GM18511 (cell line): ENCODE measurements at regions not wholly inside any gene's neighbourhood (a gene's known extent, or its start where the extent isn't known, plus 50 kb on each side); places are given as distances from the start of the nearest gene placed in this dataset.
"Not testable (repeated sequence)": the region's sequence is repeated elsewhere in the genome, so short reads cannot be mapped to it uniquely, and the experiment has no call there.

ENCODE experiments used
- ATAC-seq: cut with Tn5 transposase; IDR thresholded peaks from one replicate; pipeline ENCODE4 v1.9.1; 2021; ENCODE audit warnings: mild to moderate bottlenecking, moderate library complexity; ENCODE audit not compliant: unreplicated experiment

- ATAC-seq, result no peak
These were observed 104.7 kb upstream of the TRIM2 start for GRCh38 chr4:153099391-153100140.

- ATAC-seq, result not testable (repeated sequence)
These were observed 97.5 kb upstream of the TRIM2 start for GRCh38 chr4:153106736-153107135.

- no peak for ATAC-seq
These were observed 97.0 kb upstream of the TRIM2 start for GRCh38 chr4:153107246-153107645.

- no peak for ATAC-seq
These were observed 94.9 kb upstream of the TRIM2 start for GRCh38 chr4:153109296-153109849.

- no peak for ATAC-seq
These were observed 93.5 kb upstream of the TRIM2 start for GRCh38 chr4:153110739-153111138.

- no peak for ATAC-seq
These were observed 92.7 kb upstream of the TRIM2 start for GRCh38 chr4:153111426-153112040.

- ATAC-seq, result no peak
These were observed 92.2 kb upstream of the TRIM2 start for GRCh38 chr4:153112041-153112441.

GRCh38 chr4:153113061-153113837 lies 91.0 kb upstream of the TRIM2 start:
- ATAC-seq, result no peak

GRCh38 chr4:153113838-153114105 lies 90.5 kb upstream of the TRIM2 start:
- ATAC-seq, result no peak

GRCh38 chr4:153114771-153115321 lies 89.4 kb upstream of the TRIM2 start:
- ATAC-seq, result no peak

- peak; percentile 90 for ATAC-seq
These were observed 88.6 kb upstream of the TRIM2 start for GRCh38 chr4:153115322-153116290.

GRCh38 chr4:153116291-153116680 lies 88.0 kb upstream of the TRIM2 start:
- no peak for ATAC-seq

GRCh38 chr4:153116801-153117200 lies 87.4 kb upstream of the TRIM2 start:
- ATAC-seq, result no peak

- no peak for ATAC-seq
These were observed 86.7 kb upstream of the TRIM2 start for GRCh38 chr4:153117554-153117953.

- no peak for ATAC-seq
These were observed 84.6 kb upstream of the TRIM2 start for GRCh38 chr4:153119626-153120025.

GRCh38 chr4:153120235-153120634 lies 84.0 kb upstream of the TRIM2 start:
- ATAC-seq, result no peak

- no peak for ATAC-seq
These were observed 81.4 kb upstream of the TRIM2 start for GRCh38 chr4:153122855-153123254.

- ATAC-seq, result no peak
These were observed 78.1 kb upstream of the TRIM2 start for GRCh38 chr4:153126137-153126536.

GRCh38 chr4:153127760-153128494 lies 76.3 kb upstream of the TRIM2 start:
- ATAC-seq, result peak; percentile 90

GRCh38 chr4:153131596-153131995 lies 72.6 kb upstream of the TRIM2 start:
- no peak for ATAC-seq
